Smooth muscle cell (in vitro differentiated cells): ENCODE measurements at regions not wholly inside any gene's neighbourhood (a gene's known extent, or its start where the extent isn't known, plus 50 kb on each side); places are given as distances from the start of the nearest gene placed in this dataset.

Source experiments
- DNase-seq: peaks from one replicate; lab custom pipeline; 2025; ENCODE audit not compliant: unreplicated experiment; lab: John Stamatoyannopoulos, UW
- H2AFZ ChIP-seq: fragments of 200-600 bp; sonication (generic); 2 replicates; pipeline ENCODE4 v1.6.0; 2016; ENCODE audit warnings: antibody characterized with exemption, low read depth, mild to moderate bottlenecking
- H3F3A ChIP-seq: fragments of 200-600 bp; sonication (generic); 2 replicates; pipeline ENCODE4 v1.6.0; 2017; ENCODE audit warnings: antibody characterized with exemption, low read depth
- H3K27ac ChIP-seq: fragments of 200-600 bp; sonication (generic); 2 replicates; pipeline ENCODE4 v1.5.1; 2016; ENCODE audit warnings: low read depth, mild to moderate bottlenecking
- H3K27me3 ChIP-seq: fragments of 200-600 bp; sonication (generic); 2 replicates; pipeline ENCODE4 v1.6.1; 2016; ENCODE audit warnings: low read depth, mild to moderate bottlenecking
- H3K36me3 ChIP-seq: fragments of 200-600 bp; sonication (generic); 2 replicates; pipeline ENCODE4 v1.5.1; 2016; ENCODE audit warnings: low read depth
- H3K4me1 ChIP-seq: fragments of 200-600 bp; sonication (generic); 2 replicates; pipeline ENCODE4 v1.5.1; 2016; ENCODE audit warnings: low read depth
- H3K4me2 ChIP-seq: fragments of 200-600 bp; sonication (generic); 2 replicates; pipeline ENCODE4 v1.6.0; 2016; ENCODE audit warnings: mild to moderate bottlenecking
- H3K4me3 ChIP-seq: fragments of 200-600 bp; sonication (generic); 2 replicates; pipeline ENCODE4 v1.5.1; 2016; ENCODE audit warnings: mild to moderate bottlenecking
- H3K79me2 ChIP-seq: fragments of 200-600 bp; sonication (generic); 2 replicates; pipeline ENCODE4 v1.6.0; 2016; ENCODE audit warnings: low read depth, mild to moderate bottlenecking
- H3K9ac ChIP-seq: fragments of 200-600 bp; sonication (generic); 2 replicates; pipeline ENCODE4 v1.6.0; 2016; ENCODE audit warnings: low read depth
- H3K9me3 ChIP-seq: fragments of 200-600 bp; sonication (generic); replicated peaks from 2 replicates; pipeline ENCODE4 v1.5.1; 2016; ENCODE audit warnings: low read depth
- H4K20me1 ChIP-seq: fragments of 200-600 bp; sonication (generic); 2 replicates; pipeline ENCODE4 v1.6.0; 2016; ENCODE audit warnings: low read depth
- CTCF ChIP-seq: fragments of 200-600 bp; sonication (generic); IDR thresholded peaks from 2 replicates; pipeline ENCODE4 v1.5.1; 2017; ENCODE audit warnings: borderline replicate concordance, mild to moderate bottlenecking, antibody characterized with exemption; ENCODE audit not compliant: insufficient read depth, poor library complexity, severe bottlenecking
- WGBS: methylation state at CpG from one replicate; pipeline ENCODE4 v1.1.7; 2016; ENCODE audit warnings: low lambda C conversion rate; 5-methylcytosine and 5-hydroxymethylcytosine counted together

DNA sequence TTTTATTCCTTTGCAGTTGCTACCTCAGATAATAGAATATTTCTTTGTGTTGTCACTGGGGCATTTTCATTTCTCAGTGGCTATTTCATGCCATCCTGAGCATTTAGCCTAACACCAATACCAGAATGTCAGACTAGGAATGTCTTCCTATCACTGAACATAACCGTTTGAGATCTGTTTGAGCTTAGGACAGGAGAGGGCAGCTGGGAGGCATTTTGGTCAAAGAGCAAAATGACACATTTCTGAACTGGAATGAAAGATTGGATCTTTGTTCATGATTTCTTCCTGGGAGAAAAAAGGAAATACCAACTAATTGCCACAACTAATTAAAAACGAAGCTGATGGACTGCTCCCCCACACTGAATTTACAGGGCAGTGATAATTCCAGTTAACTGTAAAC lies 921.3 kb upstream of the NR2F2 start:
- no peak for DNase-seq
- Histone ChIP-seq H3K4me2 (no peak overlapping the region), H3K27ac (no peak overlapping the region), H2AFZ (peak overlapping the region; percentile 31), H4K20me1 (no peaks in the 10 kb centered on the region), H3K9ac (no peak overlapping the region), H3K27me3 (no peaks in the 10 kb centered on the region), H3K36me3 (no peaks in the 10 kb centered on the region), H3K4me3 (no peak overlapping the region), H3K9me3 (no peaks in the 10 kb centered on the region), H3K4me1 (no peaks in the 10 kb centered on the region), H3K79me2 (no peaks in the 10 kb centered on the region), H3F3A (no peaks in the 10 kb centered on the region)
- TF ChIP-seq CTCF: no peak
- WGBS: 14% methylated on average over 2 of the region's 2 CpGs

DNA sequence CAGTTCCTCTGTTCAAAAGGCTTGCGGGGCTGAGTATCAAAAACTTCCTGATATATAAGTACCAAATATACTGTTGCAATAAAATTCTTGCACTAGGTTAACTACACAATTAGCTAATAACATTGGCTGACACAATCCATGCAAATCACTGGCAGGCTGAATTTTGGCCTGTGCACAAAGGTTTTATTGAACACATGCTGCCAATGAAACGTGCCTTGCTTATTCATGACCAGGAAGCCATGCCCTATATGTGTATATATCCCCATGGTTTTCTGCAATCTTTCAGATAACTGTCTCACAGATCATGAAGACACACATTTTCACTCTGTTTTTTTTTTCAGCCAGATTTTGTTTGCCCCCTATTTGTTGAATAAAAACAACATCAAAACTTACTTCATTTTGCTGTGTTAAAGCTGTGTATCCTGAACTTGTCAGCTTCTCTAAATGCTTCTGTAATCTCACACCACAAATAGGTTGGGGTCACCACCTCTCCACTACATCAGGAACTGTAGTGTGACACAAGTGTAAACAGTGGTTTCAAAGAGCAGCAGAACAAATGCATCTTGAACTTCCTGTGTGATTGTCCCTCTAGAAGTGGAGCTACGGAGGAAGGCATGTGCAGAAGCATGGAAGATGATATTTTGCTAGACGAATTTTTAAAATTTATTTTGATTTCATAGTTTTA lies 920.7 kb upstream of the NR2F2 start:
- Histone ChIP-seq H4K20me1 (no peaks in the 10 kb centered on the region), H3K79me2 (no peaks in the 10 kb centered on the region), H3K4me3 (no peak overlapping the region), H2AFZ (peak overlapping the region; percentile 31), H3K27ac (no peak overlapping the region), H3K27me3 (no peaks in the 10 kb centered on the region), H3K4me1 (no peaks in the 10 kb centered on the region), H3K4me2 (no peak overlapping the region), H3K9me3 (no peaks in the 10 kb centered on the region), H3F3A (no peaks in the 10 kb centered on the region), H3K9ac (no peak overlapping the region), H3K36me3 (no peaks in the 10 kb centered on the region)
- DNase-seq: no peak
- no peak for TF ChIP-seq CTCF
- WGBS: 50% methylated on average over 4 of the region's 4 CpGs

GRCh38 chr15:95410757-95411156 lies 919.7 kb upstream of the NR2F2 start:
- no peak for DNase-seq
- Histone ChIP-seq H3K4me2 (no peak overlapping the region), H3F3A (no peaks in the 10 kb centered on the region), H3K4me1 (no peaks in the 10 kb centered on the region), H3K79me2 (no peaks in the 10 kb centered on the region), H3K36me3 (no peaks in the 10 kb centered on the region), H3K27me3 (no peaks in the 10 kb centered on the region), H3K27ac (no peak overlapping the region), H2AFZ (no peak overlapping the region), H4K20me1 (no peaks in the 10 kb centered on the region), H3K9ac (no peak overlapping the region), H3K4me3 (no peak overlapping the region), H3K9me3 (no peaks in the 10 kb centered on the region)
- WGBS: 80% methylated on average over 4 of the region's 4 CpGs
- peak; percentile 5 for TF ChIP-seq CTCF

- no peak for TF ChIP-seq CTCF
- Histone ChIP-seq H3K27ac (no peak overlapping the region), H3K79me2 (no peaks in the 10 kb centered on the region), H2AFZ (no peak overlapping the region), H3K4me1 (no peaks in the 10 kb centered on the region), H3F3A (peaks cover 6% of the 10 kb centered on the region), H4K20me1 (no peaks in the 10 kb centered on the region), H3K9me3 (no peaks in the 10 kb centered on the region), H3K4me3 (no peak overlapping the region), H3K4me2 (no peak overlapping the region), H3K9ac (no peak overlapping the region), H3K36me3 (no peaks in the 10 kb centered on the region), H3K27me3 (no peaks in the 10 kb centered on the region)
- no peak for DNase-seq
- WGBS: 34% methylated on average over 3 of the region's 3 CpGs
Observed at GRCh38 chr15:95416576-95416975, 913.9 kb upstream of the NR2F2 start.
